Progenitor cell of endocrine pancreas (in vitro differentiated cells): ENCODE measurements at regions not wholly inside any gene's neighbourhood (a gene's known extent, or its start where the extent isn't known, plus 50 kb on each side); places are given as distances from the start of the nearest gene placed in this dataset.

Source experiments
- DNase-seq: peaks from one replicate; pipeline ENCODE4 v3.0.0; 2021; ENCODE audit warnings: low spot score; ENCODE audit not compliant: unreplicated experiment
- H3K27ac Mint-ChIP-seq: 2 replicates; pipeline ENCODE4 v1.8.0; 2021; ENCODE audit warnings: mild to moderate bottlenecking, moderate library complexity, mixed read lengths
- H3K27me3 Mint-ChIP-seq: 2 replicates; pipeline ENCODE4 v1.8.0; 2021; ENCODE audit warnings: mixed read lengths
- H3K36me3 Mint-ChIP-seq: 2 replicates; pipeline ENCODE4 v1.8.0; 2022; ENCODE audit warnings: mixed read lengths; ENCODE audit not compliant: insufficient read depth
- H3K4me1 Mint-ChIP-seq: 2 replicates; pipeline ENCODE4 v1.8.0; 2021; ENCODE audit warnings: low read depth, mixed read lengths
- H3K4me3 Mint-ChIP-seq: 2 replicates; pipeline ENCODE4 v1.8.0; 2021; ENCODE audit warnings: low read depth, mild to moderate bottlenecking, moderate library complexity, mixed read lengths
- H3K9me3 Mint-ChIP-seq: 2 replicates; pipeline ENCODE4 v1.8.0; 2021; ENCODE audit warnings: low read depth, mixed read lengths
- TF ChIP-seq, protein P1 (sequence below): fragments of 200-600 bp; sonication (generic); IDR thresholded peaks from one replicate; pipeline ENCODE4 v1.5.0; 2021; ENCODE audit warnings: antibody characterized with exemption, mild to moderate bottlenecking; ENCODE audit not compliant: unreplicated experiment

- peaks cover 12% of the 10 kb centered on the region for H3K4me1 Mint-ChIP-seq
- peaks cover 4% of the 10 kb centered on the region for H3K9me3 Mint-ChIP-seq
- DNase-seq, result no peak
- H3K27ac Mint-ChIP-seq, result no peak overlapping the region
- H3K36me3 Mint-ChIP-seq, result no peaks in the 10 kb centered on the region
- peaks cover 53% of the 10 kb centered on the region for H3K27me3 Mint-ChIP-seq
- H3K4me3 Mint-ChIP-seq, result no peak overlapping the region
- TF ChIP-seq, protein P1, sequence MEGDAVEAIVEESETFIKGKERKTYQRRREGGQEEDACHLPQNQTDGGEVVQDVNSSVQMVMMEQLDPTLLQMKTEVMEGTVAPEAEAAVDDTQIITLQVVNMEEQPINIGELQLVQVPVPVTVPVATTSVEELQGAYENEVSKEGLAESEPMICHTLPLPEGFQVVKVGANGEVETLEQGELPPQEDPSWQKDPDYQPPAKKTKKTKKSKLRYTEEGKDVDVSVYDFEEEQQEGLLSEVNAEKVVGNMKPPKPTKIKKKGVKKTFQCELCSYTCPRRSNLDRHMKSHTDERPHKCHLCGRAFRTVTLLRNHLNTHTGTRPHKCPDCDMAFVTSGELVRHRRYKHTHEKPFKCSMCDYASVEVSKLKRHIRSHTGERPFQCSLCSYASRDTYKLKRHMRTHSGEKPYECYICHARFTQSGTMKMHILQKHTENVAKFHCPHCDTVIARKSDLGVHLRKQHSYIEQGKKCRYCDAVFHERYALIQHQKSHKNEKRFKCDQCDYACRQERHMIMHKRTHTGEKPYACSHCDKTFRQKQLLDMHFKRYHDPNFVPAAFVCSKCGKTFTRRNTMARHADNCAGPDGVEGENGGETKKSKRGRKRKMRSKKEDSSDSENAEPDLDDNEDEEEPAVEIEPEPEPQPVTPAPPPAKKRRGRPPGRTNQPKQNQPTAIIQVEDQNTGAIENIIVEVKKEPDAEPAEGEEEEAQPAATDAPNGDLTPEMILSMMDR, result no peak
Observed at GRCh38 chr20:58138395-58138794, 90.1 kb downstream of the ANKRD60 start.

DNA sequence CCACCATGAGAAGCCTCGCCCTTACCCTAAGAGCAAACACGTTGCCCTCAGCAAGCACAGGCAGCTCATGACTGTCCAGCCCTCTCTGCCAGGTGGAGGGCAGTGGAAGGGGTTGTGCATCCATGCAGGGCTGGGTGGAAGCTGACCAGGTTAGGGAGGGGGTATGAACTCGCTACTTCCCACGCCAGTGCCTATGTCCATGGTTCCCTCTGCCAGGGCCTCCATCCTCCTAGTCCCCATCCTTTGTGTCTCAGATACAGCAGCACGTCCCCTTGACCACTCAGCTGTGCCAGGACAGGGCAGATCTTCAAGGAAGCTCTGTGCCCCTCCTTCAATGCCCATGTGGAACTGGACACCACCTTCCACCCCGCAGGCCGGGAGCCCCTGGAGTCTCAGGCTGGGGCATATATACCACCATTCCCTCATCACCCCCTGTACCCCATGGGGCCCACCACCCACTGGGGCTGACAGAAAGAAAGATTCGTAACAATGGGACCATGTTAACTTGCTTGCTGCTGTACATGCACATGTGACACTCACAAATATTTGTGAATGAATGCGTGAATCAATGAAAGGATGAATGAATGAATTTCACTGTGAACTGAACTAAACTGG is 90.7 kb downstream of the ANKRD60 start:
- H3K27me3 Mint-ChIP-seq, result peaks cover 59% of the 10 kb centered on the region

GRCh38 chr20:58137236-58137635 is 91.2 kb downstream of the ANKRD60 start:
- no peaks in the 10 kb centered on the region for H3K36me3 Mint-ChIP-seq

More for the DNA sequence above, 90.7 kb downstream of the ANKRD60 start:
- Mint-ChIP-seq H3K4me3 (no peak overlapping the region), H3K36me3 (no peaks in the 10 kb centered on the region), H3K9me3 (peaks cover 4% of the 10 kb centered on the region), H3K4me1 (peaks cover 12% of the 10 kb centered on the region), H3K27ac (no peak overlapping the region)
- no peak for DNase-seq
- TF ChIP-seq, protein P1, result no peak

DNA sequence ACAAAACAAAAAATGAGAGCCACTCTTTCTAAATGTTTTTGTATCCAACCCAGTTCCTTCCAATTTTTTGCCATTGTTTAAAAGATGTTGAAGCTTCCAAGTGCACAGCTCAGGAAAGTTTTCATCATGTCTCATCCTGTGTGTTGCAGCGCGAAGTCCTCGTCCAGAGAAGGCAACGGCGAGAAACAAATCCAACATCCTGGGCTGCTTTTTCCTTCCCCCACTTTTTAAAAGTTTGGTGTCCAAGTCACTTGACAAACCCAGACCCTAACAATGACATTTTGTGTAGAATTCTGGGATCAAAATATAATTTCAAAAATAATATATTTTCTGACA is 92.3 kb downstream of the ANKRD60 start:
- H3K36me3 Mint-ChIP-seq, result no peaks in the 10 kb centered on the region
- peaks cover 73% of the 10 kb centered on the region for H3K27me3 Mint-ChIP-seq
- TF ChIP-seq, protein P1, result no peak
- peaks cover 4% of the 10 kb centered on the region for H3K9me3 Mint-ChIP-seq
- peaks cover 19% of the 10 kb centered on the region for H3K4me1 Mint-ChIP-seq
- DNase-seq, result no peak
- no peak overlapping the region for H3K27ac Mint-ChIP-seq
- H3K4me3 Mint-ChIP-seq, result no peak overlapping the region

More at GRCh38 chr20:58137236-58137635, 91.2 kb downstream of the ANKRD60 start:
- peaks cover 62% of the 10 kb centered on the region for H3K27me3 Mint-ChIP-seq
- peaks cover 4% of the 10 kb centered on the region for H3K9me3 Mint-ChIP-seq
- TF ChIP-seq, protein P1, result no peak
- no peak overlapping the region for H3K27ac Mint-ChIP-seq
- H3K4me3 Mint-ChIP-seq, result no peak overlapping the region
- no peak for DNase-seq
- H3K4me1 Mint-ChIP-seq, result peaks cover 10% of the 10 kb centered on the region

DNA sequence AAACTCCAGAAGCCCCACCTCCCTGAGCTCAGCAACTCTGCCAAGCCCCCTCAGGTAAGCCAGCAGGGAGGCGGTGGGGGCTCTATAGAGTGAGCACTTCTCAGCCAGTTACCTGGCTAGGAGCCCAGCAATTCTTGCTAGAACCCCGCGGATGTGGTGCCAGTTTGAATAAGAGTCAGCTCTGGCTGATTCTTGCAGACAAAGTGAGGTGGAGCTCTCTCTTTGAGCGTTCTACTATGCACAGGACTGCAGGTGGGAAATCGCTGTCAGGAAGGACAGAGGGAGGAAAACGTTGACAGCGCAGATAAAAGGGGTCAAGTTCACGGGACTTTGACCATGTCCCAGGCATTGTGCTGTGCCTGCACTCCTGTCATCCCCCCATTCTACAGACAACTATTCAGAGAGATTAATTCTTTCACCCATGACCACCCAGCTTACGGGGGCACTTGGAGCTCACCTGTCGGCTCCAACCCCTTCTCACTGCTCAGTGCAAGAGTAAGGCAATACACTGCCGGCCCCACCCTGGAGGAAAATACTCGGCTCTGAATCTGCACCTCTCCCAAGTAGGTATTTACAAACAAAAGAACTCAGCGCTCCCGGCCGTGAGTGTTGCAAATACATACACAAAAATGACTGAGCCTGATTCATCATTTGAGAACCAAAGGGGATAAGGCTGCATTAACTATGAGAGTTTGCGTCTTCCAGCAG is 92.9 kb downstream of the ANKRD60 start:
- Mint-ChIP-seq H3K36me3 (no peaks in the 10 kb centered on the region), H3K4me3 (no peak overlapping the region), H3K9me3 (peaks cover 2% of the 10 kb centered on the region), H3K4me1 (peaks cover 19% of the 10 kb centered on the region), H3K27me3 (peaks cover 73% of the 10 kb centered on the region), H3K27ac (peak overlapping the region; percentile 2)
- no peak for DNase-seq
- TF ChIP-seq, protein P1, result no peak
